NCI-H526 treated with DMSO at 0.1 percent for 48 hours (cell line): ENCODE measurements at regions not wholly inside any gene's neighbourhood (a gene's known extent, or its start where the extent isn't known, plus 50 kb on each side); places are given as distances from the start of the nearest gene placed in this dataset.
"Not testable (repeated sequence)": the region's sequence is repeated elsewhere in the genome, so short reads cannot be mapped to it uniquely, and the experiment has no call there.

Experiments
- DNase-seq: peaks from one replicate; lab custom pipeline; 2025; lab: John Stamatoyannopoulos, UW

GRCh38 chr18:30698571-30698970 is 344.0 kb downstream of the DSC3 start:
- no peak for DNase-seq

GRCh38 chr18:30696201-30696600 is 346.3 kb downstream of the DSC3 start:
- DNase-seq: no peak

GRCh38 chr18:30694773-30695172 is 347.8 kb downstream of the DSC3 start:
- no peak for DNase-seq

- DNase-seq: no peak
These were observed 353.3 kb downstream of the DSC3 start for GRCh38 chr18:30689216-30689615.

- DNase-seq: no peak
These were observed 355.0 kb downstream of the DSC3 start for GRCh38 chr18:30687501-30687900.

GRCh38 chr18:30684825-30685481 is 357.6 kb downstream of the DSC3 start:
- no peak for DNase-seq

GRCh38 chr18:30683836-30684235 is 358.7 kb downstream of the DSC3 start:
- no peak for DNase-seq

GRCh38 chr18:30682672-30683071 is 359.9 kb downstream of the DSC3 start:
- DNase-seq: no peak

GRCh38 chr18:30679285-30679930 is 363.1 kb downstream of the DSC3 start:
- no peak for DNase-seq

- DNase-seq: not testable (repeated sequence)
These were observed 364.7 kb downstream of the DSC3 start for GRCh38 chr18:30677813-30678212.

- no peak for DNase-seq
These were observed 366.5 kb downstream of the DSC3 start for GRCh38 chr18:30676053-30676480.

- DNase-seq: no peak
These were observed 367.0 kb downstream of the DSC3 start for GRCh38 chr18:30675493-30675892.

- DNase-seq: no peak
These were observed 367.5 kb downstream of the DSC3 start for GRCh38 chr18:30675072-30675471.

- DNase-seq: no peak
These were observed 367.9 kb downstream of the DSC3 start for GRCh38 chr18:30674596-30674995.

GRCh38 chr18:30672439-30672838 is 370.1 kb downstream of the DSC3 start:
- DNase-seq: not testable (repeated sequence)

- no peak for DNase-seq
These were observed 384.2 kb downstream of the DSC3 start for GRCh38 chr18:30658306-30658705.

- DNase-seq: no peak
These were observed 390.2 kb downstream of the DSC3 start for GRCh38 chr18:30652387-30652786.

- no peak for DNase-seq
These were observed 392.0 kb downstream of the DSC3 start for GRCh38 chr18:30650499-30650898.

GRCh38 chr18:30644158-30644557 is 398.4 kb downstream of the DSC3 start:
- no peak for DNase-seq

- no peak for DNase-seq
These were observed 403.2 kb downstream of the DSC3 start for GRCh38 chr18:30639361-30639760.

GRCh38 chr18:30634249-30634648 is 408.3 kb downstream of the DSC3 start:
- DNase-seq: no peak

- no peak for DNase-seq
These were observed 410.4 kb downstream of the DSC3 start for GRCh38 chr18:30632071-30632698.

GRCh38 chr18:30625961-30626360 is 416.6 kb downstream of the DSC3 start:
- DNase-seq: no peak
